HG03432 (cell line): ENCODE measurements at regions not wholly inside any gene's neighbourhood (a gene's known extent, or its start where the extent isn't known, plus 50 kb on each side); places are given as distances from the start of the nearest gene placed in this dataset.

Source experiments
- ATAC-seq: cut with Tn5 transposase; IDR thresholded peaks from one replicate; pipeline ENCODE4 v1.9.1; 2021; ENCODE audit warnings: mild to moderate bottlenecking, moderate library complexity; ENCODE audit not compliant: unreplicated experiment

DNA sequence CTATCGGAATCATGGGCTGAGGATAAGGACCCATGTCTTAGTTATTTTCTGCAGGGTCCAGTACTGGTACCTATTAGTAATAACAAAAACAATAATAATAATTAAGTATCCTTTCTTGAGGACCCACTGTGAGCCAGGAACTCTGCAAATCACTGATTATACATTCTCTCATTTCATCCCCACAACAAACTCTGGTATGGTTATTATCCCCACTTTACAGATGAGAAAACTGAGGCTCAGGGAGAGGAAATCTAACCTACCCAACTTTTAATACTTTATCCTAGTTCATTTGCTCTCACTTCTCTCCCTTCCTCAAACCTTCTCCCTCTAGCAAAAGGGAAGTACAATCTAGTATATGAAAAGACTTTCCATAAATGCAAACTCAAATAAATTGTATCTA is 528.4 kb upstream of the PROK2 start:
- ATAC-seq = no peak

DNA sequence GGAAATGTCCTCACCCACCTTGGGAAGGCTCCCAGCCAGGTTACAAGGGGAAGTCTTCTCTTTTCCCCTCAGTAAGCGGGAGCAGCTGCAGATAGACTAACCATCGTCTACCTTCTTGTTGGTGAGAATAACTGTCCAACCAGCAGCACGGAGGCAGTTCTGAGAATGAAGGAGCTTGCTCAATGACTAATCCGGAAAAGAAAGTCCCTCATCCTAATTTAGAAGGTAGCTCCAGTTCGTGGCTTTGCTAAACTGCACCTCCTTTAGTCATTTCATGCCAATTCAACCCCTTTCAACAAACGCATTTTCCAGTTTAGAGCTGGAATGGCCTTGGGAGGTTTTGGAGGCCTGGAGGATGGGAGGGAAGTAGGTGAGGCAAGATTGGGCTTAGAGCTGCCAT is 527.4 kb upstream of the PROK2 start:
- peak; percentile 47 for ATAC-seq

- no peak for ATAC-seq
Measured at GRCh38 chr3:72311425-72311824, 526.5 kb upstream of the PROK2 start.

- ATAC-seq = peak; percentile 97
Measured at GRCh38 chr3:72310419-72311380, 525.8 kb upstream of the PROK2 start.

- no peak for ATAC-seq
Measured at GRCh38 chr3:72309661-72310418, 524.9 kb upstream of the PROK2 start.

DNA sequence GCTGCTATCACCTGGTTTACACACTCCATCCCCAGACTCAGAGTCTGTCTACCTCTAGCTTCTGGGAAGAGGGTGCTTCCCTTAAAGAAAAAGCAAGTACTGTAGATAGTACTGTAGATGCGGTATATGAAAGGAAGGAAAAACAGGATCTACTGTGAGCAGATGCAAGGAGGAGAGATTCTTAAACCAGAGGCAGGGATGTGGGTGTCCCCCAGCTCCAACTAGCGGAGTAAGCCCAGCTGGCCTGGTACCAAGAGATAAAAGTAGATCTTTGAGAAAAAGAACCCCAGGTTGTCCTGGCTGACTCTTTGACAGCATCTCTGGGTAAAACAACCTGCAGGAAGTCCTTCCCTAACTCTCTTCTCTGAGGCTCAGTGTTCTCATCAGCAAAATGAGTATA is 523.7 kb upstream of the PROK2 start:
- no peak for ATAC-seq

DNA sequence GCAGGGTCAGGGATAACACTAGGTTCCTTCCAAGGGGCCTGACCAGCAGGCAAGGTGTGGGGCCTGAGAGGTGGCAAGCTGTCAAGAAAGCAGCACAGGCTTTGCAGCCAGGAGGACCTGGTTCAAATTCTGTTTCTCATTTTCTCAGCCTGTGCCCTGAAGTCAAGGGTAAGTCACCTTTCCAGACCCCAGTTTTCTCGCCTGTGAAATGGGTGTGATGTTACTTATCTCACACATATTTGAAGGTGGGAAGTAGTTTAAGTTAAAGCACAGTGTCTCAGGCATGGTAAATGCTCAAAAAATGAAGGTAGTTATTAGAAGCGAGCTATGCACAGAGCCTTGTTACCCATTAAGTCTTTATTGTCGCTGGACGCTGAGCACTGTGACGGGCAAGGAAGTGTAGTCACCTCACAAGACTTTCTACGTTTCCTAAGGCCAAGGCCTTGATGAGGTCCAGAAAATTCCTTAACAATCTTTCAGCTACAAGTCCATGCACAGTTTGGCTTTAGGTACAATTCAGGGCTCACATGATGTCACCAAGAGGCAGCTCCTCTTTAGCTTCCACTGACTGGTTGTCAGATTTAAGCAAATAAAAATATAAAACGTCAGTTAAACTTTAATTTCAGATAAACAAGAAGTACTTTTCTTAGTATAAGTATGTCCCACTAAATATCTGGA is 522.6 kb upstream of the PROK2 start:
- ATAC-seq = no peak

- ATAC-seq = no peak
Measured at GRCh38 chr3:72306800-72307341, 521.9 kb upstream of the PROK2 start.

DNA sequence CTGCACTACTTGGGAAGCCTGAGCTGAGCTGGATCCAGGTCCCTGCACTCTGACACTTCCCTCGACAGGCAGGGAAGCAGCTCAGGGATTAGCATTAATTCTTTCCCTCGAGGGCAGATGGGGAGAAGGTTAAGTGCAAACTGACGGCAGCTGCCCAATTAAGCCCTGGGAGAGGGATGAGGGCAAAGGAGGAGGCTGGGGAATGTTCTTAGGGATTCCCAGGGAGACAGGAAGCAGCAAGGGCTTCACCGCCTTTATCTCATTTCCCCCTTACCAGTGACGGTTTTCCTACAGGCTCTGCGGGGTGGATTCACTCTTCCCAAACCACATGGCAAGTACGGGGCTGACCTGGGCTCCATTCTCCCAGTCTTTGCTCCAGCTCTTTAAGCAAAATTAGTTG is 519.0 kb upstream of the PROK2 start:
- no peak for ATAC-seq

- ATAC-seq = no peak
Measured at GRCh38 chr3:72301779-72302178, 516.8 kb upstream of the PROK2 start.

DNA sequence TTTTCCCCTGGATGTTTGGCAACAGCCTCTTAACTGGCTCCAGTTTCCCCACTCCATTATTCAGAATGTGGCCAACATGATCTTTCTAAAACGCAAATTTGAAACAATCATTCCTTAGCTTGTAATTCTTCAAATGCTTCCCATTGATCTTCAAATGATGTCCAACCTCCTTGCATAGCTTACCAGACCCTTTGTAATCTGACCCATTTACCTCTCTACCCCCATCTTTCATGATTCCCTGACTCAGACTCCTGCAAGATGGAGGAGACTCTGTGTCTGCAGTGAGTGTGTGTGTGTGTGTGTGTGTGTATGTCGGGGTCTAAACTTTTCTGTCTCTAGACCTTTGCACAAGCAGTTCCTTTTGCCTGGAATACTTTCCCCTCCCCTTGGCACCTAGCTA is 515.7 kb upstream of the PROK2 start:
- no peak for ATAC-seq

- no peak for ATAC-seq
Measured at GRCh38 chr3:72299823-72300222, 514.9 kb upstream of the PROK2 start.

DNA sequence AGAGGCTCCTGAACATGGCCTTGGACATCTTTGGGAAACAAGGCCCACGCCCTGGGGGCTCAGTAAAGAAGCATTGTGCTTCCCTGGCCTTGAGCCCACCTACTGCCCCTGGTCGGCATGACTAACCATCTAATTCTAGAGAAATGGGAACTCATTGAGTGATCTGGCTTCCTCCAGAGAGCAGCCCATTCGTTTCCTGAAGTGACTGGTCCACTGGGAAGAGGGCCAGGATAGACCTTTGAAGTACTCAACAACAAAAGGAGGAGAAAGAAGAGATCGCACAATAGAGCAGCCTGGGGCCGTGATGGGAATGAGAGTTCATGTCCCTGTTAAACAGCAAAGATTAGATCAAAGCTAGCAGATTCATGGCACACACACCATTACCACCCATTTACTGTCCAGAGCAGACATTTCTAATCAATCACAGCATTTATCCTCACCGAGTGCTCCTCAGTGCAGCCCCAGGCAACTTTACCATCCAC is 514.4 kb upstream of the PROK2 start:
- no peak for ATAC-seq

DNA sequence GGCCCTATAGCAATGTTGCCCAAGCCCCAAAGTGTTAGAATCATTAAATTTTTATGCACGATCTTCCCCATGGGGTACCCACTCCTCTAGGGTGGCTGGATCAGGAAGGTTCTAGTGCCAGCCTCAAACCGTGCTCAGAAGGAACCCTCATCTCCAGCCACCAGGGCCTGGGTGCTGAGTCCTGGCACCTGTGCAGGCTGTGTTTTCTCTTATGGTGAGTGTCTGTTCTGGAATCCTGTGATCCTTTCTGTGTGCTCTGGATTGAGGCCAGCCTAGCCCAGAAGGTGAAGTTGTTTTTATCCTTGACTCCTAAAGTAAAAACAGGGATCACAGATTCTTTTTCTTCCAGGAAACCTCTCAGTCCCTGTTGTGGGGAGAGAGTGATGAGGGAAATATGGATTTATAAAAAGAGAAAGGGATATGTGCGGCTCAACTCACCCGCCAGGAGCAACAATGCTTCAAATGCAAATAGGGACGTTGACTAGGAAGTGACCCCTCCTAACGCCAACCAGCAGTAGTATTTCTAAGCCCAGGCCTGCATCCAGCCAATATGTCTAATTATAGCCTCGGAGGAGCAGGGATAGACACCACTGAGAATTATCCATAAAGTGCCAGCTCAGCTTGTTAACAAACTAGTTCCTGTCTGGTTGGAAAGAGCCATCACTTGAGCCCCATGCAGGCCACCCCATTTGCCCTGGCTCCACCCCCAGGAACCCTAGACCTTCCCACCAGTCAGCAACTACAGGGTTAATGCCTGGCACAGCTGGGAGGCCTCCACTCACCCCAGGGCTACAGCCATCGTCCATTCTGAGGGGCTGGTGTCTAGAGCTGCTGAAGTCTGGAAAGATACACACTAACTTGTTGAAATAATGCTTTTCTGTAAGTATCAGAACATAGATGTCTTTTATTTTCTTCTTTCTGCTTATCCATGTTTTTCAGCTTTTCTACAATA is 513.5 kb upstream of the PROK2 start:
- no peak for ATAC-seq

DNA sequence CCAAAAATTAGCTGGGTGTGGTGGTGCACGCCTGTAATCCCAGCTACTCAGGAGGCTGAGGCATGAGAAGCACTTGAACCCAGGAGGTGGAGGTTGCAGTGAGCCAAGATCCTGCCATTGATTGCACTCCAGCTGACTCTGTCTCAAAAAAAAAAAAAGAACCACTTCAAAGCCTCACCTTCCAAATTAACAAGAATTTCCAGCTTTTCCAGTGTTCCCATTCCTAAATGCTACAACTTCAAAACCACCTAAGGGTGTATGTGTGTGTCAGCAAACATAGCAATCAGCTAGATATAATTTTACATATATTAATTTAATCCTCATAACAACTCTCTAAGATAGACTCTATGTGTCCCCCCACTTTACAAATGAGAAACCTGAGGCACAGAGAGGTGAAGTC is 512.5 kb upstream of the PROK2 start:
- no peak for ATAC-seq

DNA sequence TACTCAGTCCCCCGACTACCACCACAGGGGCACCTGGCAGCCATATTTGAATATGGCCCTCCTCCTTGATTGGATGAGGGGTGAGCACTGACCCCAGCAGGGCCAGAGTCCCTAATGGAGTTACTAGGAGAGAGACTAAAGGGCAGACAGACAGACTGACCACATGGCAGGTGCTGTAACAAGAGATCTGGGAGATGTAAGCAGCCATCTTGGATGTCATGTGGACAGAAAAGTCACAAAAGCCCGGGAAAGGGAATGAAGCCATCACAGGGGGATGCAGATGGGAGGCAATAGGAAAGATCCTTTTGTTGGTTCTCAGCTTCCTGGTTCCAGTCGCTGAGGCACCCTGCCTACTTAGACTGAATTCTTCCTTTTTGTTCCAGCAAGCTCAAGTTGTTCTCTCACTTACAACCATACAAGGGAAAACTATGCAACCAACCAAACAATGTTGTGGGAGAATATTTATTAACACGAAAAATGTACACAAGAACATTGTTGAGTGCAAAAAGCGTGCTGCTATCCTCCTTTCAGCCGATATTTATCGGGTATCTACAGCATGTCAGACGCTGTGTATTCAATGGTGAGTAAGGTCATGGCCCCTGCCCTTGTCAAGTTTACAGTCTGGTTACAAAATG is 511.6 kb upstream of the PROK2 start:
- no peak for ATAC-seq

GRCh38 chr3:72295962-72296450 is 511.1 kb upstream of the PROK2 start:
- no peak for ATAC-seq

- no peak for ATAC-seq
Measured at GRCh38 chr3:72295276-72295961, 510.5 kb upstream of the PROK2 start.
